Stimulated activated naive CD4-positive, alpha-beta T cell (primary cell): ENCODE measurements at regions not wholly inside any gene's neighbourhood (a gene's known extent, or its start where the extent isn't known, plus 50 kb on each side); places are given as distances from the start of the nearest gene placed in this dataset.

Experiments used
- DNase-seq, 6 experiments: peaks; one replicate each; lab custom pipeline; 2025; lab: John Stamatoyannopoulos, UW

GRCh38 chr2:105593221-105593967 is 151.3 kb upstream of the NCK2 start:
- no peak for DNase-seq

DNA sequence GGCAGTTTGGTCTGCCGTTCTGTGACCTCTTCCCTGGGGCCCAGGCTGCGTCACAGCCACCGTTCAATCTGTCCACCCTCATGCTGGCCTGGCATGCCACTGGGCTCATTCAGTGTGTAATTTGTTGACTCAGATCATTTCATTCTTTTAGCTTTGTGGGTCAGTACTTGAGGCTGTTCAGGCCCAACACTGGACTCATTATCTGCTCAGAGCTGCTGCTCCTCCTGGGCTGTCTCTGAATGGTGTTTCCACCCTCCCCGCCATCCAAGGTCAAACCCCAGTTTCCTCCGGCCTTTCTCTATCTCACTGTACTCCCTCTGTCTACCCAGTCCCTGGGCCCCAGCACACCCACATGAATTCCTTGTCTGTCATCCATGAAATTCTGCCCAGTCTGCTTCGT is 152.4 kb upstream of the NCK2 start:
- DNase-seq = no peak

DNA sequence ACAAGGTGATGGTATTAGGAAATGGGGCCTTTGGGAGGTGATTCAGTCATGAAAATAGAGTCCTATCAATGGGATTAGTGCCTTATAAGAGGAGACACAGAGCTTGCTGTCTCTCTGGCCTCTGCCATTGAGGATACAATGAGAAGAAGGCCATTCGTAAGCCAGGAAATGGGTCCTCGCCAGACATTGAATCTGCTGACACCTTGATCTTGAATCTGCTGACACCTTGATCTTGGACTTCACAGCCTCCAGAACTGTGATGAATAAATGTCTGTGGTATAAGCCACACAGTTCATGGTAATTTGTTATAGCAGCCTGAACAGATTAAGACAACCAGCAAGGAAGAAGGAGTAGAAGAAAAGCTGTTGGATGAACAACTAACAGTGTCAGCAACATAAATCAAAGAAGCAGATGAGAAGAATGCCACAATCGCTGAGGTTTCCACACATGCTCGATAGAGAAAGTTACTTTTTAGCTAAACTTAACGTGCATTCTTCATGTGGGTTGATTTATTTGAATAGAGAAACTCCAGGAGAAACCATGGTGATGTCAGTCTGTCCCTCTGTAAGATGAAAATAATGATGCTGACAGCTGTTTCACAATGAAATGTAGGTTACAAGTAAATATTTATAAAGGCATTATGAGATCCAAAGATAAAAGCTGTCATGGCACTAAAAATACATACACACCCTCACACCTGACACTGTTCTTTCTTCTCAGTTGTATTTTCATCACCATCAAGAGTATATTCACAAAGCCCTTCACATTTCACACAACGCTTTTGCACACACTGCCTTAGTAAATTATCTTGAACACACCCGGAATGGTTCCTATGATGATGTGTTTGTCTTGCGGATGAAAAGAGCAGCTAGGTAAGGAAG is 153.7 kb upstream of the NCK2 start:
- no peak for DNase-seq

GRCh38 chr2:105588581-105588980 is 156.1 kb upstream of the NCK2 start:
- DNase-seq = no peak

DNA sequence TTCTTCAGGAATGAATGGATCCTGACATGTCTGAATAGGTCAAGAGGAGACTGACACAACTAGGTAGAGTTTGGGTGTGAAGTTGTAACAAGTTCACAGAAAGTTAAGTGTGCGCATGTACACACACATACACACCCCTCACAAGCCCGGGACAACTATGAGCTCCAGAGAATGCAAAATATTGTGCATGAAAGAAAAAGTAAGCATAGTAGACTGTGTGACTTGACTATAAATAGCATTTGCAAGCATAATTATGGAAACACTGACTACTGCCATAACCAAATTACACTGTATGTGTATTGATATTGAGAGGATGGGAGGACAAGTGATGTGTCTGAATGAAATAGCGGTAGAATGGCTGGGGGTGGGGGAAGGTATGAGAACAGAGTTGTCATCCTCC is 157.1 kb upstream of the NCK2 start:
- DNase-seq = no peak

- no peak for DNase-seq
Measured at GRCh38 chr2:105584435-105585010, 160.2 kb upstream of the NCK2 start.

DNA sequence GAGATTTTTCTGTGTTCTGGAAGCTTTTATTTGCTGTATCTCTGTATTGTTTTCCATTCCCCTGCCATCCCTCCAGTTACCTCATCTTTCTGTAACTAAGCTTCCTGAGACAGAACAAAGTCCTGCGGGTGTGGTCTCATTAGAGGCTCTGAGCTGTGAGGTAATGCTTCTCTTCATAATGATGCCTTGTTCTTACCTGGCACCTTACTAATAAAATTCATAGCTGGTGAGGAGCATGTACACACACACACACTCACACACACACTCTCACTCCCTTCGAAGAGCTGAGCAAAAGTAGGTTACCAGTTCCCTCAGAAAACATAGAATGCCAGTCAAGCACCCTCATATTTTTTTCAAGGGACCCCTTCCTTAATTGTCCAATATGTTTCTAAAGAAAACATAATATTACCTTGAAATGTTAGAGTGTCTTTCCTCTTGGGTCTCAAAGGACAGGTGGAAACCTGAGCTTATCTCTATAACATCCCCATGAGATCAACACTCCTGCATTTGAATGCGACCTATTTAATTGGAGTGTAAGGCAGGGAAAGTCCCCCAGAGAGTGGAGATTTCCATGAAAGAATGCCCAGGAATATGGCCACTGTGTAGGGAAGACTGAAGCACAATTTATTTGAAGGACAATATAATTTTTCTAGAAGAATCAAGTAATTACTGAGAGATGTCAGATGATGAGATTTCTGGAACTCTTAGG is 161.6 kb upstream of the NCK2 start:
- peak in 1 of 6 experiments; percentile 17 for DNase-seq

DNA sequence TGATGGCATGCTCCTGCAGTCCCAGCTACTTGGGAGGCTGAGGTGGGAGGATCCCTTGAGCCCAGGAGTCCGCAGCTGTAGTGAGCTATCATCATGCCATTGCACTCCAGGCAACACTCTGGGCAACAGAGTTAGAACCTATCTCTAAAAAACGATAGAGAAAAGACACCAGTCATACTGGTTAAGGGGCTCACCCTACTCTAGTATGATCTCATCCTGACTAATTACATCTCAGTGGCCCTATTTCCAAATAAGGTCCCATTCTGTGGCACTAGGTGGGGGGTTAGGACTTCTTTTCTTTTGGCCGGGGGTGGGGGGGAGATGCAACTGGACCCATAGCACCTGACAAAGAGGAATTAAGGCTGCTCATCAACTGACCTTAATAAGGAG is 163.2 kb upstream of the NCK2 start:
- DNase-seq = no peak

GRCh38 chr2:105580870-105581554 is 163.7 kb upstream of the NCK2 start:
- DNase-seq = no peak

GRCh38 chr2:105580216-105580615 is 164.5 kb upstream of the NCK2 start:
- DNase-seq = no peak

GRCh38 chr2:105578166-105578565 is 166.5 kb upstream of the NCK2 start:
- no peak for DNase-seq

DNA sequence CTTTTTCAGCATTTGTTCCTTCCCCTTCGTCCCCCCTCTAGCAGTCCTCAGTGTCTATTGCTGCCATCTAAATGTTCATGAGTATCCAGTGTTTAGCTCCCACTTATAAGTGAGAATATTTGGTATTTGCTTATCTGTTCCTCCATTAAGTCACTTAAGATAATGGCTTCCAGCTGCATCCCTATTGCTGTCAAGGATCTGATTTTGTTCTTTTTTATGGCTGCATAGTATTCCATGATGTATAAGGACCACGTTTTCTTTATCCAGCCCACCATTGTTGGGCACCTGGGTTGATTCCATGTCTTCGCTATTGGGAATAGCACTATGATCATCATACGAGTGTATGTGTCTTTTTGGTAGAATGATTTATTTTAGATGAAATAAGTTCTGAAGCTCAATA is 166.9 kb upstream of the NCK2 start:
- no peak for DNase-seq

- peak in 4 of 6 experiments; percentile 6 to 62 (median 48) for DNase-seq
Measured at GRCh38 chr2:105576440-105577241, 168.1 kb upstream of the NCK2 start.

GRCh38 chr2:105576050-105576439 is 168.7 kb upstream of the NCK2 start:
- no peak for DNase-seq

GRCh38 chr2:105575499-105576025 is 169.2 kb upstream of the NCK2 start:
- no peak for DNase-seq

GRCh38 chr2:105574796-105575344 is 169.8 kb upstream of the NCK2 start:
- no peak for DNase-seq

DNA sequence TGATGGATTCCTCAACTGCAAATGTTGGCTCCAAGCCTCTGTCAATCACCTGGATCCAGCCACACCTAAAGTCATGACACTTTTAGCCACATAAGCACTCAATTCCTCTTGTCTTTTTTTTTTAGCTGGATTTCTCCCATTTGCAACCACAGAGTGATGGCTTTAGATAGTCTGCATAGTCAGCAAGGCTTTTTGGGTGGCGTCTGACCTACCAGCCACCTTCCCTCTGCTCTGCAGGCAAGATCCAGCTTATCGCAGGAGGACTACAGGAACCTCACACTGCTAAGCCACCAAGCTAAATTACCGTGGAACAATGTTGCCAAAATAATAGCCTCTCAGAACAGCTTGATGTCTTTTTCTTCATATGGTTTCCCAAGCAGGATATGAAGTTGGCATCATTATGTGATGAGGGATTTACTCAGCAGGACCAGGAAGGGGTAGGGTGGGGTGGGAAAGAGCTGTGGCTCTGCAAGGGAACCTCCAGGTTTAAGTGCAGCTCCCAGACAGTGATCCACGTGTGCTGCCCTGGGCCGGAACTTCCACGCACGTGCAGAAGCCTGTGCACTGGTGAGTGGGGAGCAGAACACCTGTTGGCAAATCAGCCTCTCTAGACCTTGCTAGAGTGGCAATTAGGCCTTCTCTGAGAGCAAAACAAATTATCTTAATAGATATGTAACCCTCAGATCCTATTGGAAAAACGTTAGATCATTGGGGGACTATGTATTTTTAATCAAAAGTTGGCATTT is 170.6 kb upstream of the NCK2 start:
- no peak for DNase-seq

DNA sequence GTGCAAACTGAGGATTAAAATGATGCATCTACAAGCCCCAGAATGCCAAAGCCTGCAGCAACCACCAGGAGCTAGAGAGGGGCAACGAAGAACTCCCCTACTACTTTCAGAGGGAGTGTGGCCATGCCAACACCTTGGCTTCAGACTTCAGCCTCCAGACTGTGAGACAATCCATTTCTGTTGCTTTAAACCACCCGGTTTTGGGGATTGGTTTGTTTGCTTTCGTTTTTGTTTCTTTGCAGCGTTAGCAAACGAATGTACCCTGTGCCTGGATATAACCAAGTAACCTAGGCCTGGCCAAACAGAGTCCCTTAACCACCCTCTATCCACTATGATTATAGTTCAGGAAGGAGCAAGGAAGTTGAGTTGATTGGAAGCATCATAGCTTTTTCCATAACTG is 171.2 kb upstream of the NCK2 start:
- DNase-seq = no peak

- DNase-seq = no peak
Measured at GRCh38 chr2:105571445-105571987, 172.7 kb upstream of the FHL2 start.
